ENCODE measurements at regions not wholly inside any gene's neighbourhood (a gene's known extent, or its start where the extent isn't known, plus 50 kb on each side); places are given as distances from the start of the nearest gene placed in this dataset.
"Not testable (repeated sequence)": the region's sequence is repeated elsewhere in the genome, so short reads cannot be mapped to it uniquely, and the experiment has no call there.

DNA sequence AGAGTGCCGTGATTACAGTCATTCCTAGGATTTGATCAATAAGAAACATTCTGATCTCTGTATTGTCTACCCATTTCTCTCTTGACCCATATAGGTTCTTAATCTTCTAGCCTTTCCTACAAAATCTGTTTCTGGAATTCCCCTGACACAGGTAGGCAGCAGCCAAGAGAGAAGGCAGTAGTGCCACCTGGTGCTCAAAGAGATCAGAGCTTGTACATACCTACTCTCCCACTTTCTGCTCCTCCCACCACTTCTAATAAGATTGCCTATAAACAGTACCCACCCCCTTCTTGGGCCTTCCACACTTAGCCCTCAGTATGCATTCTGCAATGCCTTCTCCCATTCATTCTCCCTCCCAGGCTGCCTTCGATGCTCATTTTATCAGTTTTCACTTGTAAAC, 117.4 kb upstream of the RORB start:
- DNase-seq = no peak

DNA sequence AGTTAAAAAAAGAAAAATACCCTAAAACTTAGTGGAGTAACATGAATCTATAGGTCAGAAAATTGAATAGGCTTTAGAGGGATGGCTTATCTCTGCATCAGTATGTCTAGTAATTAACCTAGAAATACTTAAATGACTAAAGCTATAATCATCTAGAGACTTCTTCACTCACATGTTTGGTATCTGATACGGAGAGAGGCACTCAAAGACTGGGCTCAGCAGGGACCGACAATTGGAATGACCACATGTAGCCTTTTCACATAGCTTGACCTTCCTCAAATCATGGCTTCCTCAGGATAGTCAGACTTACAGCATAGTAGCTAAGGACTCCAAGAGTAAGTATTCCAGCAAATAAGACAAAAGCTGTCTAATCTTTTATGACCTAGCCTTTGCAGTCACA, 105.3 kb upstream of the RORB start:
- no peak for DNase-seq

DNA sequence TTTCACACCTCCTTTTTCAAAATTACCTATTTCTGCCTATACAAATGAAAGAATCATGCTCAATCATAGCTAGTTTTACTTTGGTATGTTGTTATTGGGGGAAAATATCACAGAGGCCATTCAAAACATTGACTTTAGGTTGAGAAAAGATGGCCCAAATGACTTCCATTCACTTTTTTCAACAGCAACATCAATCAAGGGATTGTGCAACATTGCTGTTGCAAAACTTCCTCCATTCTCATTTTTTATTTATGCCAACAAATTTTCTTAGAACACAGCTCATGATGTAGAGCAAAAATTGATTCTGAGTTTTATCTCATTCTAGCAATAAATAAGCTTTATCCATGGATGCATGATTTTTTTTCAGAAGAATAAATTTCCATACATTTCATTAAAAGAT, 93.6 kb upstream of the RORB start:
- no peak for DNase-seq

GRCh38 chr9:74404620-74405019, 92.5 kb upstream of the RORB start:
- no peak for DNase-seq

DNA sequence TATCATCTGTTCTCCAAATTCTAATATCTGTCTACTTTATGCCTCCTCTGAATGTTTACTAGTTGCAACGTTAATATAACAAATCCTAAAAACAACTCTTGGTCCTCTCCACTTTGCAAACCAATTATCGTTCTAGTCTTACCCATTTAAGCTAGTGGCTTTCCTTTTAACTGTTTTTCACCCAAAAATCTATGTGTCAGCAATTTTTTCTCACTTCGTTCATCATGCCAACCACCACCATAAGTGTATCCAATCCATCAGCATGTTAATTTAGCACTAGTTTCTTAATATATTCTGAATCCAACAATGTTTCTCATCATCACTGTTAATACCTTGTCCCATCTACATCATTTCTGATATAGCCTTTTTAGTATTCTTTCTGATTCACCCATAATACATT, 90.0 kb upstream of the RORB start:
- DNase-seq = no peak

- no peak for DNase-seq
These were observed 84.7 kb upstream of the RORB start for GRCh38 chr9:74412236-74412979.

DNA sequence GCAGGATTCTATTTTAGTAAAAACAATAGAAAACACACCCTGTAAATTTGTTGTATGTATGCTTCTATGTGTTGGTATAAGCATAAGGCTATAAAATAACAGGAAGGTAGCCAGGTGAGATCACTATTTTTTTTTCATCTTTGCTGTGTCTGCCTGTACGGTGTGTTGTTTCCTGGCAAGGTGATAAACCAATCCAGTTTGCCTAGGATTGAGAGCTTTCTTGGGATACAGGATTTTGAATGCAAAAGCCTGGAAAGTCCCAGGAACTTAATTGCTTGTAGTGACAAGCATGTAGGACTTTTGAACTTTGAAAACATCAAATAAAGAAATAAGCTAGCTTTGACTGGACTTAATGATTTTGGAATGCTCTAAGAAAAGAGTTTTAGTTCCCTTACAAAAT, 83.3 kb upstream of the RORB start:
- no peak for DNase-seq

- DNase-seq = no peak
These were observed 82.8 kb upstream of the RORB start for GRCh38 chr9:74414325-74414724.

- DNase-seq = no peak
These were observed 81.1 kb upstream of the RORB start for GRCh38 chr9:74415995-74416394.

GRCh38 chr9:74424488-74424887, 72.6 kb upstream of the RORB start:
- DNase-seq = not testable (repeated sequence)

- DNase-seq = no peak
These were observed 65.7 kb upstream of the RORB start for GRCh38 chr9:74431467-74431866.

DNA sequence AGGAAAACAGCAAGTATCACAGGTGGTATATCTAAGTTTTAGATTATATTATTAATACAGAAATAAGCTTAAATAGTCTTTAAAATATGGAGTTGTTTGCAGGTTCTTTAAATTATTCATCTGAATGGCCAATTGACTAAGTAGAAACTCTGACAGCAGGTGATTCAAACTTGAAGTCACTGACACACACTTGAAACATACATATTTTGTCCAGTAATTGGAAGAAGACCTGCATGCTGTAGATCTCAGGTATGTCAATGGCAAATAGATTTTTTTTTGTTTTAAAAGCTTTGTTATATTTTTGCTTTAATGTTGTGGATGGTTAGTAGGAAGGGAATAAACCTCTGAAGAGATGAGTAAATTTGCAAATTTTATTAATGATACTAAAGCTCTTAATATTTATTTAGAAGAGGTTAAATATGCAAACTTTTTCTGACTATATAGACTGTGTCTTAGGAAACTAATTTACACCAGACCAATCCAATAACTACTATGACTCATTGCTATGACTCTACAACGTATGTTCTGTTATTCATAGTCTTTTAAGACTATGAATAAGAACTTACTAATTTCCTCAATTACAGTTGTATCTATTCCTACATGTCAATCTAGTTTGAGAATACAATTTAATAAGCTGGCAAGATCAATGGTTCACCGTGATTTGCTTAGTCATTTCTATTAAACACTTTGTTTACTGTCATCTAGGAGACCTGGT, 53.9 kb upstream of the RORB start:
- no peak for DNase-seq

GRCh38 chr9:74444369-74444768, 52.8 kb upstream of the RORB start:
- no peak for DNase-seq
